ENCODE measurements at regions not wholly inside any gene's neighbourhood (a gene's known extent, or its start where the extent isn't known, plus 50 kb on each side); places are given as distances from the start of the nearest gene placed in this dataset.

DNA sequence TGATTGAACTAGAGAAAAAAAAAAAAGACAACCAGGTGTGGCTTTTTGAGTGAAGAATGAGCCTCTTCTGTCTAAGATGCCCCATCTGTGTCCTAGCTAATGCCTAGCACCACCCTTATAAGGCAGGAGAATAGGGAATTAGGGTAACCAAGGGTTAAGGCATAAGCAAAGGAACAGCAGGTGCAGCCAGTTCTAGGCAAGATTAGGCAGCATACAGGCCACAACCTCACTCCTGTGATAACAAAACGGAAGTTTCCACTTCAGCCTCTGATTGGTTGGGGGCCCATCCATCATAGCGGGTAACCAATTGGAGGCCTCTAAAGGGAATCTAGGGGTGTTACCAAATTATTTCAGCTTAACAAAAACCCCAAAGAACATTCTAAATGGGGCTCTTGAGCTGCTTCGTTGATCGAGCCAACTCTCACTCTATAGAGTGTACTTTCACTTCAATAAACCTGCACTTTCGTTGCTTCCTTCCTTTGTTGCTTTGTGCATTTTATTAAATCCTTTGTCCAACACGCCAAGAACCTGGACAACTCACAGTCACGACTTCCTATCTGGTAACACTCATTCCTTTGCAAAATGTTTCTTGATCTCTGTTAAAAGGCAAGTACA, 61.9 kb upstream of the TAGAP start:
- no peak for TF ChIP-seq EZH2phosphoT487 (IDR thresholded peaks at IDR 0.05)
- no peak for TF ChIP-seq EZH2 (IDR thresholded peaks at IDR 0.05)
